Glomerular endothelial cell (primary cell): ENCODE measurements at regions not wholly inside any gene's neighbourhood (a gene's known extent, or its start where the extent isn't known, plus 50 kb on each side); places are given as distances from the start of the nearest gene placed in this dataset.
"Not testable (repeated sequence)": the region's sequence is repeated elsewhere in the genome, so short reads cannot be mapped to it uniquely, and the experiment has no call there.

ENCODE experiments used
- DNase-seq: peaks from one replicate; pipeline ENCODE4 v3.0.0-alpha.2; 2011; ENCODE audit warnings: low read depth, low spot score; ENCODE audit errors: extremely low read depth

DNA sequence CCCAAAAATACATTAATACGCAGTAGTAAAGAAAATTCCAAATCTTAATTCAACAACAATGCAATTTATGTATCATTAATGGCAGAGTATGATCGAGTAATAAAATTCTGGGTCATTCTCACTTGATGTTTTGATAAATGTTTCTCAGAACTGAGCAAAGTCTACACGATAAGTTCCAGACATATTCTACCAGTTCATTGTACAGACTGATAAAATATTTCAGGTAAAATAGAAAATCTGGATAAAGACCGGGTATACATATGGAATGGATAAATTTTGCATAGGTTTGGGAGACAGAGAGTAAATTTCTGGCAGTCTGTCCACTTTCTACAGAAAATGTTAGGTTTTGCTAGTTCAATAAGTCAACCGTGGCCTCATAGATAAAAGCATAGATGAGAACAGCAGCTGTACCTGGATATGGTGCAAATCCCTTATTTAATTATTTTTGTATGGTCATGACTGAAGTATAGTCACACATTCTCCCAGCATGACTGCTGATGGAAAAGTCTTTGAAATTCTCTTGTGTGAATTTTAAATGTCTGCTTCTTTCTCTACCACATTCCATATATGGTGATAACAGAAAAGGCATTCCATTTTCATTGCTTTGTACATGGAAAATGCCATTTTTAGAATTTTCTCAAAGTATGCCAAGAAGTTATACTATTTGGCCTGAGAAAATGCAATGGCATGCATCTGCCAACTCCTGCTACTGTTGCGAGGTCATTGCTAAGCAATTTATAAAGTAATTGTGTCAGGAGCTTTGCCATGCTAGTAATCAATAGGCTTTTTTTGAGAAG lies 301.9 kb upstream of the ARSJ start:
- no peak for DNase-seq

DNA sequence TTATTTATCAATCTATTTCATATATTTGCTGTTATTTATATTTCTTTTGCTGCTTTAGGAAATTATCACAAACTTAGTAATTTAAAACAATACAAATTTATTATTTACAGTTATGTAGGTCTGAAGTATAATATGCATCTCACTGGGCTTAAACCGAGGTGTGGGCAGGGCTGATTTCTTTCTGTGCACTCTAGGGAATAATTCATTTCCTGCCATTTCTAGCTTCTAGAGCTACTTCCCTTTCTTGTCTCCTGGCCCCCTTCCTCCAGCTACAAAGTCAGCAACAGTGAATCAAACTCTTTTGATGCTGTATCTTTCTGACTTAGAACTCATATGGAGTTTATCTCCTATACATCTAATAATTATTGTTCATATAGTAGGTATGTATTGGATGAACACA lies 303.5 kb upstream of the ARSJ start:
- DNase-seq: no peak

DNA sequence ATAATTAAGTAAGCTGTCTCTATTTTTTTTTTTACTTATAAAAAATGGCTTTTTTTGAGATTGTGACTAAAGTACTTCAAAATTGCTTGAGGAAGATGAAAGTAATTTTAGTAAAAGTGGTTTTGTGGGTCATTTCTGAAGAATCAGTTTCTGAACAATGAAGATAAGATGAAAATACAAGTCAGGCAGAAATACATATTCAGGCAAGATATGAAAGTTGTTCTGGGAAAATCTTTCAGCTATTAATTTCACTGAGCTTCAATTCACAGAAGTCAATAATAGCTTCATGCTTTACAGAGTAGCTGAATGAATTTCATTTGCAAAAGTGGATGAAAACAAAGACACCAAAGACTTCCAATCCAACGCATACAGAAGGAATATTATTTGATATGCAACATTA lies 305.2 kb upstream of the ARSJ start:
- no peak for DNase-seq

DNA sequence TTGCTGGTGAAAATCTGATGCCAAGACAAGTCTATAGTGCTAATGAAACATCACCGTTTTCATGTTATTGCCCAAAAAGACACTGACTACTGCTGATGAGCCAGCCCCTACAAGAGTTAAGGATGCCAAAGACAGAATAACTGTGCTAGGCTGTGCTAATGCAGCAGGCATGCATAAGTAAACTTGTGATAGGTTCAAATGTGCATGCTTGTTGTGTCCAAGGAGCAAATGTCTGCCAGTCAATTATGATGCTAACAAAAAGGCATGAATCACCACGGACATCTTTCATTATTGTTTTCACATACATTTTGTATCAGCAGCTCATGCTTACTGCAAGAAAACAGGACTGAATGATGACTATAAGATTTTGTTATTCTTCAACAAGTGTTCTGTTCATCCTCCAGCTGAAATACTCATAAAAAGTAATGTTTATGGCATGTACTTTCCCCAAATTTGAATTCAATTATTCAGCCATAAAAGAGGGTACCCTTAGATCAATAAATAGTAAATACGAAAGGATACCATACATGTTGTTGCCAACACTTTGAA lies 306.9 kb upstream of the ARSJ start:
- no peak for DNase-seq

DNA sequence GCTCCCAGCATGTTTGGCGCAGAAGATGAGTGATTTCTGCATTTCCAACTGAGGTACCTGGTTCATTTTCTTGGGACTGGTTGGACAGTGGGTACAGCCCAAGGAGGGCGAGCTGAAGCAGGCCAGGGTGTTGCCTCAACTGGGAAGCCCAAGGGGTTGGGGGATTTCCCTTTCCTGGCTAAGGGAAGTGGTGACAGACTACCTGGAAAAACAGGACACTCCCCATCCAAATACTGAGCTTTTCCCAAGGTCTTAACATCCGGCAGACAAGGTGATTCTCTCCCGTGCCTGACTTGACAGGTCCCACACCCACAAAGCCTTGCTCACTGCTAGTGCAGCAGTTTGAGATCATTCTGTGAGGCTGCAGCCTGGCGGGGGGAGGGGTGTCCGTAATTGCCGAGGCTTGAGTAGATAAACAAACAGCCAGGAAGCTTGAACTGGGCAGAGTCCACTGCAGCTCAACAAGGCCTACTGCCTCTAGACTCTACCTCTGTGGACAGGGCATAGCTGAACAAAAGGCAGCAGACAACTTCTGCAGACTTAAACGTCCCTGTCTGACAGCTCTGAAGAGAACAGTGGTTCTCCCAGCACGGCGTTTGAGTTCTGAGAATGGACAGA lies 307.7 kb upstream of the ARSJ start:
- DNase-seq: no peak

DNA sequence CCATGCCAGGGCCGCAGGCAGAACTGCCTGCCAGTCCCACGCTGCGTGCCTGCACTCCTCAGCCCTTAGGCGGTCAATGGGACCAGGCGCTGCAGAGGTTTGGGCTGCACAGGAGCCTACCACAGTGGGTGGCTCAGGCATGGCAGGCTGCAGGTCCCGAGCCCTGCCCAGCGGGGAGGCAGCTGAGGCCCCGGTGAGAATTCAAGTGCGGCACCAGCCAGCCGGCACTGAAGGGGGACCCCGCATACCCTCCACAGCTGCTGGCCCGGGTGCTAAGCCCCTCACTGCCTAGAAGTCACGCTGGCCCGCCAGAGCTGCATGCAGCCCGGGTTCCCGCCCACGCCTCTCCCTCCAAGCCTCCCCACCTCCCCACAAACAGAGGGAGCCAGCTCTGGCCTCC lies 302.5 kb upstream of the UGT8 start:
- DNase-seq: no peak

DNA sequence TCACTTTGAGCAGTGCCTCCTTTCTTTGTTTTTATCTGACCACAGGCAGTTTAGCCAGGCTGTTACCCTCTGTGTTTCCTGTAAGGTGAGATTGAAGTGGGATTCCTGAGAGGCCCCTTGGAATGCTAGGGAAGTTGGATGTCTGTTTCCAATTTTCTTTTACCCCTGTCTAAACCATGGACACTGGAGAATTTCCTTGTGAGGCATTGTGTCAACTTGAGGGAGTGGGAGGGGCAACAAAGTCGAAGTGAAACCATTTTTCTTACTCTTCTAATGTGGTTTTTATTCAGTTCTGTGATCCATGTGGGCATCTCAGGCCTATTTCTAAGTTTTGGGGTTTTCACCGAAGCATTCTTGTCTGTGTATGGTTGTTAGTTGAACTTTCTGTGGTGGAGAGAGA lies 296.1 kb upstream of the UGT8 start:
- DNase-seq: no peak

DNA sequence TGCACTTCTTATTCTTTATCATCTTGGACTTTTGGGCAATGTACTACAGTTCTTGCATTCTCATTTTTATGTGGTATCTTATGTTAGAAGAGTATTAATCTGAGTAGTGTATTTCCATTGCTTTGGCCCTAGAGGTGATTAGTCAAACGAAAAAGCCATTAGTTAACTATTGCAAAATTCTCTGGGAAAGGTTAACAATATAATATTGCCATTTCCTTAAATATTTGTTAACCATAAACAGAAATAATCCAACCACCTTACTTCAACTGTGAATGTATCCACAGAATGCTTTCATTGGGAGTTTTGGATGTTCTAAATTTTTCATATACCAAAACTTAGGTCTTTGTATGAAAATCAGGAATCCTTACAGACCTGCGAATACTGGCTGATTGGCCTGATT lies 294.6 kb upstream of the UGT8 start:
- DNase-seq: no peak

DNA sequence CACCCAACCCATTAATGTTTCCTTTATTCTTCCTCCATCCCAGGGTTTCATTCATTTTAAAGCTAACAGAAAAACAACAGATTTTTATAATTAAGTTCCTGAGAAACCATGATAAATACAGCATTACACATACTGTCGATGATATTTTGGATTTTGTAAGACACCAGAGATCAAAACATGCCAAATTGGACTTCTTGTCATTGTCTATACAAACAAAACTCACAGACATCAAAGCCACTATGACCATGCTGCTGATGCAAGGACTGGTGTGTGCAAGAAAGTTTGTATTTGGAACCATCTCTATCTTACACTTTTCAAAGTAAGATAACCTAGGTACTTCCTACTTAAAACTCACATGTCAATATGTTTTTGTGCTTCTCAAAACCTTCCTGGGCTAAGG lies 294.0 kb upstream of the UGT8 start:
- DNase-seq: no peak

DNA sequence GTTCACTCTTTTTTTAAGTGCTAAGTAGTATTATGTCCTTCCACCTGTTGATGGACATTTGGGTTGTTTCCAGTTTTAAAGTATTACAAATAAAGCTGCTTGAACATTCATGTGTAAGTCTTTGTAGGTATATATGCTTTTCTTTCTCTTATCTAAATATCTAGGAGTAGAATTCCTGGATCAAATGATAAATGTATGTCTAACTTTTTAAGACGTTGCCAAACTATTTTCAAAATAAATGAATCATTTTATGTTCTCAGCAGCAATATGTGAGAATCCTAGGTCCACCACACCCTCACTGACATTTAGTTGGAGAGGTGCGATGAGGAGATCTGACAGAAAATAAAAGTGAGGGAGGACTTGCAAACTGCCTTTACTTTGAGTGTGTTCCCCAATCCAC lies 291.7 kb upstream of the UGT8 start:
- no peak for DNase-seq

DNA sequence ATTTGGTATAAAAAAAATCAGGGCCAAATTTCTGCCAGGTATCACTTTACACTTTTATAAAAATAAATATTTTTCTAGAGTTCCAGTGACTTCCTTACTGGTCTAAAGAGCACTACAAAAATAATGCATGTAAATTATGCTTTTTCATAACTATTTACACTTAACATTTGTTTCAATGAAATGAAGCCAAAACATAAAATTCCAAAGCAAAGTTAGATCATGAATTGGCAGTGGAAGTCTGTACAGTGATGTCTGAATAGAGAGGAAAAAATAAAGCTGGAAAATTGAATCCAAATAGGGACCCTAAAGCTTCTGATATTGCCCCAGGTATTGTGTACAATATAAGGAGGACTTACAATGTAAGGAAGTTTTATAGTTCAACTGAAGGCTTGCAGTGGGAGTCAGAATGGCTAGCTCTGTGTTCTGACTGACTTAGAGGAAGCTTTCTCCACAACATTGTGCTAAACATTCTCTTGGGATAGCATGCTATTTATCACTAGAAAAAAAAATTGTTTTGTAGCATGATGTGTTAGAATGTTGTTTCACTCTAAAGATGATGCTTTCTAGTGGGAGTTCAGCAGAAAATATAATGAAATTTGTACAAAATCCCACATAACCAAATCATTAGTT lies 288.2 kb upstream of the UGT8 start:
- no peak for DNase-seq

DNA sequence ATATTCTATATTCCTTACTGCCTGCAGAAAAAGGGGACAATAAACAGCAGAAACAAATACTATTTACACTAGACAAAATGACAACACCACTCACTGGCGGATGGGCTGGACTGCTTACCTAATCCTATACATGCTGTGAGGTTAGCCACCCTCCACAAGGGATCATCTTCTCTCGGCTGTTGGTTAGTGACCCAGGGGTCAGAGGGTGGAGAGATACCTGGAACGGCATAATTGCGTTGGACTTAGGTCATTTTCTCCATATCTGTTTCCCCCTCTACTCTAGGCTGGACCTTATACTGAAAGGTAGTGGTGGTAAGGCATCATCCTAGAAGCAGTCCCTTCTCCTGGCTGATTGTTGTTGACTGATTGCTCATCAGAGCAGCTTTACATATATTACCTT lies 286.8 kb upstream of the UGT8 start:
- DNase-seq: no peak

DNA sequence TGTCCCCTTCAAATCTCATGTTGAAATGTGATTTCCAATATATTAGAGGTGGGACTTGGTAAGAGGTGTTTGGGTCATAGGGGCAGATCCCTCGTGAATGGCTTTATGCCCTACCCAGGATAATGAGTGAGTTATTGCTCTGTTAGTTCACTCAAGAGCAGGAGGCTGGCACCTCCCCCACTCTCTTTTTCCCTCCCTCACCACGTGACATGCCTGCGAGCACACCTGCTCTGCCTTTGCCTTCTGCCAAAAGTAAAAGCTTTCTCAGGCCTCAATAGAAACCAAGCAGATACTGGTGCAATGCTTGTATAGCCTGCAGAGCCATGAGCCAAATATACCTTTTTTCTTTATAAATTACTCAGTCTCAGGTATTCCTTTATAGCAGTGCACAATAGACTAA lies 286.3 kb upstream of the UGT8 start:
- DNase-seq: no peak

DNA sequence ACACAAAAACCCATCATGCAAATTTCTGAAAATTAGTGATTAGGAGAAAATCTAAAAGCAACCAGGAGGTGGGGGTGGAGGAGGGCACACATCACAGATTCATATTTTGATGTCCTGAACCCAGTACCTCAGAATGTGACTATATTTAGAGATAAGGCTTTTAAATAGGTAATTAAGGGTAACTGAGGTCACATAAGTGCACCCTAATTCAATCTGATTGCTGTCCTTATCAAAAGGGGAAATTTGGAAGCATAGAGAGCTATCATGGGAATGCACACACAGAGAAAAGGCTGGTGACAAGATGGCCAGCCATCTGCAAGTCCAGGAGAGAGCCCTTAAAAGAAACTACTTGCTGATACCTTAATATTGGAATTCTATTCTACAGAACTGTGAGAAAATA lies 281.8 kb upstream of the UGT8 start:
- no peak for DNase-seq

DNA sequence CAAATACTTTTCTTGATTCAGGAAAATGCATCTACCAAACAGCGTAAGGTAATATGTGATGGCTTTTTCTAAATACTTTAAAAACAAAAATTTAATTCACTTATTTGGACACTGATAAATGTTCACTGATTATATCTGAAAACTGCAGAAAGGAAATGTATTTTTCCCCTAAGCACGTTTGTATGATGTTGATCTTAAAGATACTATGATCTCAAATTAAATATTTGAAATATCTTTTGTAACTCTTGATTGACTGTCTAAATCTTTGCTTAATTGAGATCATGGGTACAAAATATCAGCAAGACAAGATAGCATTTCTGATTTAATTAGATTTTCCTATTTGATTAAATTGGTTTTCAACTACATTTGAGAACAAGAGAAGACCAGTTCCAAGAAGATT lies 281.0 kb upstream of the UGT8 start:
- no peak for DNase-seq

DNA sequence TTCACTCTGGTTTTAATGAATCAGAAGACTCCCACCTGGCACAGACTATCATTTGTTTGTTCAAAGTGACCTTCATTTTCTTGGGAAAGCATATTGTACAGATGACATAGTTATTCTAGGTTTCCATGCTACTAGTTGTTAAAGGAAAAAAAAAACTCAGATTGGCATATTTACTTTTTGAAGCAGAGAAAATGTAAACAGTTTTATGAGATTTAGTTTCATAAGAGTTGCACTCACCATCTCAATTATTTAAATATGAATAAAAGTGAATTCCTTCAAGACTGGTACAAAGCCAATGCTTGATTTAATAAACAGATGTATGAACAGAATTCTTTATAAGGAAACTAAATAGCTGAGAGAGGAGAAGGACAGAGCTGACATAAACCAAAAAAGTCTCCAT lies 280.3 kb upstream of the UGT8 start:
- DNase-seq: no peak

DNA sequence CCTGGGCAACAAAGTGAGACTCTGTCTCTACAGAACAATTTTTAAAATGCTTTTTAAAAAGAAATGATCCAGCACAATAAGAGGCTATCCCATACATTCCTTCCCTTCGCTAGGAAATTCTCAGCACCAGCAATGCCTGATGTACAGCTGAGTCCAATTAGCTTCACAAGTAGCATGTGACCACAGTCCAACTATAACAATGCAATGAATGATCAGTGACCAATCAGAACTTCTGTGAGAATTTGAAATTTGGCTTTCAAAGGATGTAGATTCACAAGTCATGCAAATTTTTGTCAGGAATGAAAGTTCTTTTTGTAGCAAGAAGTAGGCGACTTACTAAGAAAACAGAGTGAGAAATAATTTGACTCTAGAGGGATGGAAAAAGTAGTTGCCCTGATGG lies 278.5 kb upstream of the UGT8 start:
- DNase-seq: no peak

DNA sequence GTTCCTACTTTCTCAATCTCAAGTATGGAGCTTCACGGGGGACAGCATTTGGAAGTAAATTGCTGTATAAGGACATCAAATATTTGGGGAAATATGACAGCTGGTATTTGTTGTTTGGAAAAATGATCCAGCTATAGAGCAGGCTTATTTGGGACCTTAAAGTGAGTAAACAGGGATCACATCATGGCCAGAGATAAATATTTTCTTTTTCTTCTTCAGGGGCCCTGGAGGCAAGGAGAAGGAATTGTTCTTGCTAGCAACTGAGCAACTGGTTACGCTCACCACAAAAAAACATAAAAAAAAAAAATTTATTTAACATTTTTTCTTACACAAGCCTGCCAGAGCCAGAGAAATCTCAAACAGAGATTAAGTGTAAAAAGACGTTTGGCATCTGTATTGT lies 277.2 kb upstream of the UGT8 start:
- DNase-seq: no peak

DNA sequence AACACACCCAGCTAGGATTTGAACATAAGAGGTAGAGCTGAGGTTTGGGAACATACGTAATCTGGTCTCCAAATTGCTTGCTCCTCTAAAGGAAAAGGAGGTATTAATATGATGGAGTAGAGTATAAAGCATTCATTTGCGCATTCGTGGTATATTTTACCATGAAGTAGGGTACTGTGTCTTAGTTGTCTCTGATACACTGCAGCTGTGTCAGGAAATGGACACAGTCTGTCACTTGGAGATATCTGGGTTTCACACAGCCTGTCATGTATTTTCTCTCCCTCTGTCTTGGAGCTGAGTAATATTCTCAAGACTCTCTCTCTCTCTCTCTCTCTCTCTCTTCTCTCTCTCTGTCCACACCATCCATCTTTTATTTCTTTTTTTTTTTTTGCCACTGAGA lies 274.8 kb upstream of the UGT8 start:
- DNase-seq: no peak

DNA sequence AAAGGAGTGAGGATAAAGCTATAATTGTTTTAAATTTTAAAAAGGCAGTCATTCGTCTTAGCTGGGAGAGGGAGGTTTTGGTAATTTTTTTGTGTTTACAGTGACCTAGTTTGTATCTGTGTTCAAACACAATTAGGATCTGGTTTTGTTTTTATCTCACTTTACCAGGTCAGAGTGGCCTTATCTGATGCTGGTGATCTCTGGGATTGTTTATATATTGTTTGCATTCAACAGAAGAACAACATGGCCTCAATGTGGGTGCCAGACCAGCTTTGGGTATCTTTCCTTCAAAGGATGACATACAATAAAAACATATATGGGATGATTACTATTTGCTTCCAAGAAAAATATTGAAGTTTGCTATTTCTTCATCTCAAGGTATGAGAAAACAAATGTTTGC lies 272.2 kb upstream of the UGT8 start:
- DNase-seq: no peak

DNA sequence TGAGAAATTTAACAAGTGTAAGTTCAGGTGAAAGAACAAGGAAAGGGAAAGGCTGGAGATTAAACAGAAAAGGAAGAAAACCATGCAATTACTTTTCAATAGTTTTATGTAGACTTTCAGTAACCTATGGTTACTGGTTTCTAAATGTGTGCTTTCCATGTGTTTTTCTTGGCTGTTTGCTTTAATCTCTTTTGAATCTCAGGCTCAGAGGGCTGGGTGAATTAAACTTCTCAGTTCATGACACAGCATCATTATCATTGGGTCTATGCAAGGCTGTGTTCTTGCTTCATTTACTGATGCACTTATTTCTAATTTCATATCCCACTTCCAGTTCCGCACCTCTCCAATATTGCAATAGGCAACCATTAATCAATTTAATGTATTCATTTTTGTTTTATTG lies 266.5 kb upstream of the UGT8 start:
- no peak for DNase-seq

DNA sequence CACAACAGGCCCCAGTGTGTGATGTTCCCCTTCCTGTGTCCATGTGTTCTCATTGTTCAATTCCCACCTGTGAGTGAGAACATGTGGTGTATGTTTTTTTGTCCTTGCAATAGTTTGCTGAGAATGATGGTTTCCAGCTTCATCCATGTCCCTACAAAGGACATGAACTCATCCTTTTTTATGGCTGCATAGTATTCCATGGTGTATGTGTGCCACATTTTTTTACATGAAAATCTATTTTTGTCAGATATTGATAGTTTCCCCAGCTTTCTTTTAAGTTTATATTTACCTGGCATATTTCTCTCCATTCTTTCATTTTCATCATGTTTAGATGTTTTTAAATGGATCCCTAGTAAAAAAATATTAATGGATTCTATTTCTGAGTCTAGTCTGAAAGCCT lies 264.2 kb upstream of the UGT8 start:
- not testable (repeated sequence) for DNase-seq
